ENCODE measurements at regions not wholly inside any gene's neighbourhood (a gene's known extent, or its start where the extent isn't known, plus 50 kb on each side); places are given as distances from the start of the nearest gene placed in this dataset.
"Not testable (repeated sequence)": the region's sequence is repeated elsewhere in the genome, so short reads cannot be mapped to it uniquely, and the experiment has no call there.

DNA sequence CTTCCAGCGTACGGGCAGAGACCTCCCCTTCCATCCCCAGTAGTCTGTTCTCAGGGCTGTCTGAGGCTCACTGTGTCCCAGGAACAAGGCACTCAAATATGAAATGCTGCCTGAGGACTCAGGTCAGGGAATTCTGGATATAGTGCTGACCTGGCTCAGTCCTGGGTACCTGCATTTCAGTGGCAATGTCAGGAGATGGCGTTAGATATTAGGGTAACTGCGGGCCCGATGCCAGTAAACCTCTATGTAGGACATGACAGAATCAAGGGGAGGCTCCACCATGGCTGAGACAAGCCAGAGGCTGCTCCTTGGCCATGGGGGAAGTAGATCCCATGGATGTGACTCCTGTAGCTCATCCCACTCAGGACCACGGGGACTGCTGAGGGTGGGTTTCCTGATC lies 131.7 kb downstream of the ZNF280B start:
- H3K14ac ChIP-seq (ENCODE audit: insufficient read length); H4K91ac ChIP-seq (replicated peaks; ENCODE audit: insufficient read length, low read length); FAIRE-seq; H4K8ac ChIP-seq (ENCODE audit: extremely low read depth, insufficient read depth, low read length); H2BK120ac ChIP-seq (replicated peaks; ENCODE audit: low read depth, low read length); H2BK5ac ChIP-seq (ENCODE audit: low read depth, low read length); H3K56ac ChIP-seq (replicated peaks; ENCODE audit: insufficient read length, low read depth, low read length); H3K36me3 ChIP-seq (ENCODE audit: control insufficient read depth in 2 of 4, insufficient read depth in 4 of 4, low read length in 3 of 4); POLR2A ChIA-PET (ENCODE audit: partially characterized antibody); H3K9me3 ChIP-seq (ENCODE audit: insufficient read depth in 2 of 2, low read depth in 1 of 2, low read length in 1 of 2); H2BK20ac ChIP-seq (ENCODE audit: low read length); H2BK15ac ChIP-seq (ENCODE audit: low read length); H2BK12ac ChIP-seq (ENCODE audit: low read depth, low read length); H3K9ac ChIP-seq (replicated peaks in 1 of 4; ENCODE audit: extremely low read depth in 1 of 4, low read depth in 3 of 4, low read length in 3 of 4); H3K4me2 ChIP-seq (ENCODE audit: insufficient read depth in 1 of 2, low read depth in 2 of 2, low read length in 2 of 2); H3K4ac ChIP-seq (replicated peaks; ENCODE audit: insufficient read length, low read depth, low read length); H3K4me1 ChIP-seq (replicated peaks in 1 of 4; ENCODE audit: control insufficient read depth in 3 of 4, insufficient read depth in 4 of 4, low read length in 3 of 4); H3K4me3 ChIP-seq (ENCODE audit: extremely low read depth in 1 of 4, insufficient read depth in 2 of 4, low read depth in 3 of 4, low read length in 4 of 4); H3K27ac ChIP-seq (ENCODE audit: low read depth, low read length); H3K23me2 ChIP-seq (ENCODE audit: low read depth, low read length); H4K5ac ChIP-seq (ENCODE audit: insufficient read length, low read depth, low read length); H4K20me1 ChIP-seq (replicated peaks in 1 of 2; ENCODE audit: control insufficient read depth in 1 of 2, insufficient read depth in 2 of 2, low read length in 2 of 2); H3K23ac ChIP-seq (ENCODE audit: insufficient read length); H3K79me1 ChIP-seq (ENCODE audit: low read depth, low read length); H2AK5ac ChIP-seq (ENCODE audit: low read depth, low read length); H3K79me2 ChIP-seq (ENCODE audit: control insufficient read depth in 1 of 2, insufficient read depth in 2 of 2, low read length in 2 of 2); H2AFZ ChIP-seq (ENCODE audit: low read length); DNase-seq (ENCODE audit: low read depth in 1 of 2, low spot score in 2 of 2); H3K18ac ChIP-seq (ENCODE audit: extremely low read depth, low read length): not testable (repeated sequence)
- peaks cover 81 to 99% (median 95%) of the 10 kb centered on the region in 4 experiments for H3K27me3 ChIP-seq (replicated peaks in 1 of 4; ENCODE audit: control insufficient read depth in 3 of 4, extremely low read depth in 1 of 4, insufficient read depth in 3 of 4, low read length in 3 of 4)
- CTCF ChIA-PET (ENCODE audit: partially characterized antibody) = interaction anchor here (1.6 to 4.7 kb wide), 4 partner anchors 11 to 54 kb away, joined by 4 to 19 read pairs (median 4); no protein-coding TSS in a partner anchor
- peak in 2 of 3 experiments; percentile 13 to 16; a peak in 2 of 4 replicates for TF ChIP-seq CTCF (IDR thresholded peaks at IDR 0.05; ENCODE audit: control extremely low read depth in 1 of 3, insufficient read depth in 1 of 3, low read depth in 1 of 3, low read length in 3 of 3)
- peak in 1 of 2 experiments; percentile 35; a peak in 2 of 4 replicates for TF ChIP-seq RAD21 (IDR thresholded peaks at IDR 0.05 in 1 of 2, conservative IDR thresholded peaks at IDR 0.05 in 1 of 2; ENCODE audit: low read depth in 2 of 2, low read length in 2 of 2)
- peak; percentile 27; the same call in 1 of the 2 replicates for TF ChIP-seq SUZ12 (IDR thresholded peaks at IDR 0.05; ENCODE audit: low read length)
- WGBS, 2 experiments (ENCODE audit: extremely low coverage in 1 of 2, insufficient coverage in 1 of 2, insufficient read length in 1 of 2, insufficient replicate concordance in 2 of 2, low coverage in 1 of 2, low lambda C conversion rate in 2 of 2, missing lambda C conversion rate in 1 of 2) = 64% methylated on average over 6 of the region's 6 CpGs; no CpG with 5 or more reads in 1 of the 2 experiments

Data from H1 (cell line).